ENCODE measurements at regions not wholly inside any gene's neighbourhood (a gene's known extent, or its start where the extent isn't known, plus 50 kb on each side); places are given as distances from the start of the nearest gene placed in this dataset.

DNA sequence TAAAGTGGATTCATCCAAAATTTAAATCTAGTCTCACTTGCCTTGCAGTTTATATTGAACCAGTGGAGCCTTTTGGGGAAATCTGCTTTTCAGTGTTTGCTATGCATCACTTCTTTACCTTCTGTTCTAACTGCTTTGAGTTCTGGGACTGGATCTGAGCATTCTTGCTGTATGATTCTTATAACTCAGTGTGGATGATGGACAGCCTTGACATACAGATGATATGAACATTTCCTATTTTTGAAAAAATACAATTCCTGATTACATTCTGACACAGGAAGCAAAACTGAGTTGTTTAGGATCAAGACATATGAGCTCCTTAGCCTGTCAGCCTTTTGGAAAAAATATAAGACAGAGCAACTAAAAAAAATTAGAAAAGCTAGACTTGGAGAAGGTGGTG is 115.2 kb downstream of the DISP1 start:
- H3K4me1 ChIP-seq (ENCODE audit: control insufficient read depth in 1 of 2, low read depth in 2 of 2), result peaks cover 0 to 14% of the 10 kb centered on the region in 2 donors
- H3K4me3 ChIP-seq, result no peak overlapping the region
- no peak for DNase-seq (ENCODE audit: low spot score)
- no peaks in the 10 kb centered on the region for H3K9me3 ChIP-seq
- no peak for ATAC-seq (ENCODE audit: insufficient number of reproducible peaks, low FRiP score, low read depth)
- TF ChIP-seq, protein P1, sequence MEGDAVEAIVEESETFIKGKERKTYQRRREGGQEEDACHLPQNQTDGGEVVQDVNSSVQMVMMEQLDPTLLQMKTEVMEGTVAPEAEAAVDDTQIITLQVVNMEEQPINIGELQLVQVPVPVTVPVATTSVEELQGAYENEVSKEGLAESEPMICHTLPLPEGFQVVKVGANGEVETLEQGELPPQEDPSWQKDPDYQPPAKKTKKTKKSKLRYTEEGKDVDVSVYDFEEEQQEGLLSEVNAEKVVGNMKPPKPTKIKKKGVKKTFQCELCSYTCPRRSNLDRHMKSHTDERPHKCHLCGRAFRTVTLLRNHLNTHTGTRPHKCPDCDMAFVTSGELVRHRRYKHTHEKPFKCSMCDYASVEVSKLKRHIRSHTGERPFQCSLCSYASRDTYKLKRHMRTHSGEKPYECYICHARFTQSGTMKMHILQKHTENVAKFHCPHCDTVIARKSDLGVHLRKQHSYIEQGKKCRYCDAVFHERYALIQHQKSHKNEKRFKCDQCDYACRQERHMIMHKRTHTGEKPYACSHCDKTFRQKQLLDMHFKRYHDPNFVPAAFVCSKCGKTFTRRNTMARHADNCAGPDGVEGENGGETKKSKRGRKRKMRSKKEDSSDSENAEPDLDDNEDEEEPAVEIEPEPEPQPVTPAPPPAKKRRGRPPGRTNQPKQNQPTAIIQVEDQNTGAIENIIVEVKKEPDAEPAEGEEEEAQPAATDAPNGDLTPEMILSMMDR (IDR thresholded peaks at IDR 0.05), result no peak
- no peaks in the 10 kb centered on the region for H3K27me3 ChIP-seq (replicated peaks; ENCODE audit: insufficient read depth)
- no peak overlapping the region for H3K27ac ChIP-seq
- H3K36me3 ChIP-seq, result no peaks in the 10 kb centered on the region

DNA sequence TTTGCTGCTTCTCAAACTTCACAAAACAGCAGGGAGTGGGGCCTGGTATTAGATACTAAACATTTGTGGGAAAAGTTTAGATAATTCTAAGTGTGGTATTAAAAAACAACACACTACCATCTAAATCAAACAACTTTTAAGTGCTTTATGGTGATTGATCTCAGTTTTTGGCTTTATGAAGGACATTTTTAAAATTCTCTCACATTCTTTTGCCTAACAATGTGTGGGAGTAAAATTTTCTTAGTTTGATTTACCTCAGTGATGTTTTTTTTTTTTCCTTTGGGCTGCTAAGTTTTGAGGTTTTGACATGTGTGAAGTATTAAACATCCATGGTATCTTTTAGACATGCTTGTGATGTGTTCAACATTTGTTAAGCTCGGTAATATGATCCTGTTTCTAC is 116.2 kb downstream of the DISP1 start:
- Histone ChIP-seq H3K36me3 (no peaks in the 10 kb centered on the region), H3K27me3 (replicated peaks; ENCODE audit: insufficient read depth) (no peaks in the 10 kb centered on the region), H3K4me3 (no peak overlapping the region), H3K4me1 (ENCODE audit: control insufficient read depth in 1 of 2, low read depth in 2 of 2) (peaks cover 0 to 14% of the 10 kb centered on the region in 2 donors), H3K27ac (no peak overlapping the region), H3K9me3 (no peaks in the 10 kb centered on the region)
- TF ChIP-seq, protein P1 (IDR thresholded peaks at IDR 0.05), result no peak
- DNase-seq (ENCODE audit: low spot score), result no peak
- no peak for ATAC-seq (ENCODE audit: insufficient number of reproducible peaks, low FRiP score, low read depth)

DNA sequence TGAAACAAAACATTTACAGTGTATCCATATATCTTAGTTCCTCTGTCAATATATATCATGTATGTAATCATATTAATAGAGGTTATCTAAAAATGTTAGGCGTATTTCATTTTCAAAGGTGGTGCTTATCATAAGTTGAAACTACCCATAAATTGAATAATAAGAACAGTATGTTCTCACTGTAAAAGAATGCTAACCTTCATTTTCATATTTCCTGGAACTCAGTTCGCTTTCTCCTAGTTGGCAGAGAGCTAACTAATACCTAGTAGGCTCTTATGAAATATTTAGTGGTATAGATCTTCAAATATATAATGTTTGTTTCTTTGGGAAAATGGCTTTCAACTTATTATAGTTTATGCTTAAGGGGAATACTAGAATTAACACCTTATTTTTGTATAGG is 118.4 kb downstream of the DISP1 start:
- H3K27ac ChIP-seq, result no peak overlapping the region
- H3K4me3 ChIP-seq, result no peak overlapping the region
- DNase-seq (ENCODE audit: low spot score) (no peak), ATAC-seq (ENCODE audit: insufficient number of reproducible peaks, low FRiP score, low read depth) (no peak)
- no peaks in the 10 kb centered on the region for H3K36me3 ChIP-seq
- H3K4me1 ChIP-seq (ENCODE audit: control insufficient read depth in 1 of 2, low read depth in 2 of 2), result peaks cover 0 to 9% of the 10 kb centered on the region in 2 donors
- no peaks in the 10 kb centered on the region for H3K9me3 ChIP-seq
- TF ChIP-seq, protein P1 (IDR thresholded peaks at IDR 0.05), result no peak
- H3K27me3 ChIP-seq (replicated peaks; ENCODE audit: insufficient read depth), result no peaks in the 10 kb centered on the region

DNA sequence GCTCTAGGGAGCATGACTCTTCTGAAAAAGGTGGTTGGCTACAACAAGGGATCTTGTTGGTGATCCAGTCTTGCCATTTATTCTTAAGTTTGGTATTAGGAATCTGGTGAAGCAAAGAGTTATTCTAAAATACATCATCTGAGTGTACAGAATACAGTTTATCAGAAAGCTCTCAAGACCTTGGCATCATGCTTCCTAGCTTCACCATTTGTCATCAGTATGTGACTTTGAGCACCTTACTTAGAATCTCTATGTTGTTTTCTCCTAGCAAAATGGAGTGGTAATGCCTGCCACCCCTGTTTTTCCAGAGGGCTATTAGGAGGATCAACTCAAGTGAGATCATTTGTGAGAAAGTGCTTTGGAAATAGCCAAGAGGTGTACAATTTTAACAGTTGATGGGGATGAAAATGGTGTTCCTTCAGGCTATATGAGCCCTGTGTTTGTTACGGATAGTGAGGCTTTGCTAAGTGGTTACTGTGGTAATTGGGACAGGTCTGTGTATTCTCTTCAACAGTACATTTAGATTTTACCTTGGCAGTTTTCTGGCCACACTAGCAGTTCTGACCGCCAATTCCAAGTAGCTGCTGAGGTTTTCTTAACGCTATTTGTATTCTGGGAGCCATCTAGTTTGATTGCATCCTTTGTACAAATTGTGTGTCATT is 120.5 kb downstream of the DISP1 start:
- no peaks in the 10 kb centered on the region for H3K9me3 ChIP-seq
- ATAC-seq (ENCODE audit: insufficient number of reproducible peaks, low FRiP score, low read depth) (no peak), DNase-seq (ENCODE audit: low spot score) (no peak)
- TF ChIP-seq, protein P1 (IDR thresholded peaks at IDR 0.05), result no peak
- H3K27ac ChIP-seq, result no peak overlapping the region
- peaks cover 4% of the 10 kb centered on the region in 2 donors for H3K4me1 ChIP-seq (ENCODE audit: control insufficient read depth in 1 of 2, low read depth in 2 of 2)
- no peaks in the 10 kb centered on the region for H3K36me3 ChIP-seq
- H3K4me3 ChIP-seq, result no peak overlapping the region
- H3K27me3 ChIP-seq (replicated peaks; ENCODE audit: insufficient read depth), result no peaks in the 10 kb centered on the region

DNA sequence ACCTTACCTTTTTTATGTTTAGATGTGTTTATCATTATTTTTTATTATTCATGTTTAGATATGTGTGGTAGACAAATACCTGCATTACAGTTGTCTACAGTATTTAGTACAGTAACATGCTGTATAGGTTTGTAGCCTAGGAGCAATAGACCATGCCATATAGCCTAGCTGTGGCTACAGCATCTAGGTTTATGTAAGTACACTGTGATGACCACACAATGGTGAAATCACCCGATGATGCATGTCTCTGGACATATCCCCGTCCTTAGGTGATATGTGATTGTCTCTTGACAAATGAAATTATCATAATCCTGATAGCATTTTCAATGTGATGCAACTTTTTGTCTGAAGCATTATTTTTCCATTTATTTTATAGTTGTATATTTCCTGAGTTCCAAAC is 121.2 kb downstream of the DISP1 start:
- H3K27me3 ChIP-seq (replicated peaks; ENCODE audit: insufficient read depth), result no peaks in the 10 kb centered on the region
- H3K4me3 ChIP-seq, result no peak overlapping the region
- no peak for DNase-seq (ENCODE audit: low spot score)
- no peak overlapping the region for H3K27ac ChIP-seq
- no peaks in the 10 kb centered on the region for H3K9me3 ChIP-seq
- TF ChIP-seq, protein P1 (IDR thresholded peaks at IDR 0.05), result no peak
- peaks cover 4% of the 10 kb centered on the region in 2 donors for H3K4me1 ChIP-seq (ENCODE audit: control insufficient read depth in 1 of 2, low read depth in 2 of 2)
- no peaks in the 10 kb centered on the region for H3K36me3 ChIP-seq
- ATAC-seq (ENCODE audit: insufficient number of reproducible peaks, low FRiP score, low read depth), result no peak
